Fibroblast of lung (primary cell): ENCODE measurements at regions not wholly inside any gene's neighbourhood (a gene's known extent, or its start where the extent isn't known, plus 50 kb on each side); places are given as distances from the start of the nearest gene placed in this dataset.

ENCODE experiments used
- EZH2 ChIP-seq: IDR thresholded peaks from 2 replicates; pipeline ENCODE4 v1.5.1; 2012; ENCODE audit warnings: low read length, control low read depth, mild to moderate bottlenecking; ENCODE audit errors: missing control alignments
- TF ChIP-seq, protein P1 (sequence below), 2 donors: IDR thresholded peaks in 1 of 2; conservative IDR thresholded peaks in 1 of 2; 1 replicate in 1 of 2; 2 replicates in 1 of 2; pipeline ENCODE4 v1.5.1; 2011 to 2012; ENCODE audit warnings: low read length in 2 of 2, control low read depth in 1 of 2, inconsistent platforms in 1 of 2, low read depth in 1 of 2, mild to moderate bottlenecking in 1 of 2

- TF ChIP-seq, protein P1, sequence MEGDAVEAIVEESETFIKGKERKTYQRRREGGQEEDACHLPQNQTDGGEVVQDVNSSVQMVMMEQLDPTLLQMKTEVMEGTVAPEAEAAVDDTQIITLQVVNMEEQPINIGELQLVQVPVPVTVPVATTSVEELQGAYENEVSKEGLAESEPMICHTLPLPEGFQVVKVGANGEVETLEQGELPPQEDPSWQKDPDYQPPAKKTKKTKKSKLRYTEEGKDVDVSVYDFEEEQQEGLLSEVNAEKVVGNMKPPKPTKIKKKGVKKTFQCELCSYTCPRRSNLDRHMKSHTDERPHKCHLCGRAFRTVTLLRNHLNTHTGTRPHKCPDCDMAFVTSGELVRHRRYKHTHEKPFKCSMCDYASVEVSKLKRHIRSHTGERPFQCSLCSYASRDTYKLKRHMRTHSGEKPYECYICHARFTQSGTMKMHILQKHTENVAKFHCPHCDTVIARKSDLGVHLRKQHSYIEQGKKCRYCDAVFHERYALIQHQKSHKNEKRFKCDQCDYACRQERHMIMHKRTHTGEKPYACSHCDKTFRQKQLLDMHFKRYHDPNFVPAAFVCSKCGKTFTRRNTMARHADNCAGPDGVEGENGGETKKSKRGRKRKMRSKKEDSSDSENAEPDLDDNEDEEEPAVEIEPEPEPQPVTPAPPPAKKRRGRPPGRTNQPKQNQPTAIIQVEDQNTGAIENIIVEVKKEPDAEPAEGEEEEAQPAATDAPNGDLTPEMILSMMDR (conservative IDR thresholded peaks at IDR 0.05 in 1 of 2, IDR thresholded peaks at IDR 0.05 in 1 of 2; ENCODE audit: low read depth in 1 of 2, low read length in 2 of 2) = no peak
- no peak for TF ChIP-seq EZH2
Observed at GRCh38 chr12:87467936-87468335, 561.3 kb downstream of the C12orf50 start.
